SK-N-MC (cell line): ENCODE measurements at regions not wholly inside any gene's neighbourhood (a gene's known extent, or its start where the extent isn't known, plus 50 kb on each side); places are given as distances from the start of the nearest gene placed in this dataset.

Source experiments
- EZH2 ChIP-seq: fragments of 200-600 bp; sonication (generic); IDR thresholded peaks from one replicate; pipeline ENCODE4 v1.6.1; 2017; ENCODE audit warnings: antibody characterized with exemption
- FOXP2 ChIP-seq: optimal IDR thresholded peaks from 2 replicates; pipeline ENCODE3; 2011; ENCODE audit warnings: mild to moderate bottlenecking, moderate library complexity; ENCODE audit not compliant: insufficient read depth; ENCODE audit errors: extremely low read length, control extremely low read depth
- POLR2AphosphoS5 ChIP-seq: IDR thresholded peaks from 2 replicates; pipeline ENCODE4 v1.6.1; 2012; ENCODE audit warnings: mild to moderate bottlenecking, low read depth, low read length, borderline replicate concordance

GRCh38 chr1:175851749-175852148 lies 108.4 kb upstream of the TNR start:
- TF ChIP-seq EZH2 (no peak), POLR2AphosphoS5 (no peak; the same call in 1 of the 2 replicates), FOXP2 (no peak)
